Ectodermal cell (in vitro differentiated cells): ENCODE measurements at regions not wholly inside any gene's neighbourhood (a gene's known extent, or its start where the extent isn't known, plus 50 kb on each side); places are given as distances from the start of the nearest gene placed in this dataset.
"Not testable (repeated sequence)": the region's sequence is repeated elsewhere in the genome, so short reads cannot be mapped to it uniquely, and the experiment has no call there.

ENCODE experiments used
- H3K27ac ChIP-seq: 2 replicates; pipeline ENCODE4 v1.7.0; 2013; ENCODE audit warnings: mild to moderate bottlenecking, low read depth, low read length; ENCODE audit not compliant: insufficient read depth, poor library complexity, severe bottlenecking
- H3K27me3 ChIP-seq: 2 replicates; pipeline ENCODE4 v1.7.0; 2013; ENCODE audit warnings: mild to moderate bottlenecking, low read length; ENCODE audit not compliant: insufficient read depth, control insufficient read depth, poor library complexity, severe bottlenecking
- H3K36me3 ChIP-seq: one replicate; pipeline ENCODE4 v1.7.0; 2013; ENCODE audit warnings: low read length; ENCODE audit not compliant: control insufficient read depth, insufficient read depth
- H3K4me1 ChIP-seq: one replicate; pipeline ENCODE4 v1.7.0; 2013; ENCODE audit warnings: low read length; ENCODE audit not compliant: control insufficient read depth, insufficient read depth
- H3K4me3 ChIP-seq: 2 replicates; pipeline ENCODE4 v1.7.0; 2013; ENCODE audit warnings: low read depth, low read length, control low read depth; ENCODE audit not compliant: insufficient read depth
- H3K9me3 ChIP-seq: 2 replicates; pipeline ENCODE4 v1.7.0; 2013; ENCODE audit warnings: mild to moderate bottlenecking, low read length, moderate library complexity; ENCODE audit not compliant: control insufficient read depth
- WGBS, 2 experiments: methylation state at CpG; one replicate each; pipeline ENCODE4 v1.1.7; 2013; ENCODE audit warnings: missing lambda C conversion rate in 2 of 2; 5-methylcytosine and 5-hydroxymethylcytosine counted together

GRCh38 chr9:102482776-102483175 is 512.4 kb upstream of the CYLC2 start:
- no peak overlapping the region for H3K4me3 ChIP-seq
- no peaks in the 10 kb centered on the region for H3K36me3 ChIP-seq
- no peaks in the 10 kb centered on the region for H3K27me3 ChIP-seq
- WGBS, 2 experiments = no CpG with 5 or more reads among the region's 1 CpG
- H3K27ac ChIP-seq = no peak overlapping the region
- H3K4me1 ChIP-seq = no peaks in the 10 kb centered on the region
- H3K9me3 ChIP-seq = no peaks in the 10 kb centered on the region

DNA sequence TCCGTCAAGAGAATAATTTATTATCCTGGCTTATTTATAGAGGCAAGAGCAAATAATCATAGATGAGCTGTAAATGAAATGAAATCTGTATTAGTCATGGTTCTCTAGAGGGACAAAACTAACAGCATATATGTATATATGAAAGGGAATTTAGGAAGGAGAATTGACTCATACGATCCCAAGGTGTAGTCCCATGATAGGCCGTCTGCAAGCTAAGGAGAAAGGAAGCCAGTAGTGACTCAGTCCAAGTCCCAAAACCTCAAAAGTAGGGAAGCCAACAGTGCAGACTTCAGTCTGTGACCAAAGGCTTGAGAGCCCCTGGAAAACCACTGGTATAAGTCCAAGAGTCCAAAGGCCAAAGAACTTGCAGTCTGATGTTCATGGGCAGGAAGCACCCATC is 515.9 kb upstream of the CYLC2 start:
- Histone ChIP-seq H3K4me1 (no peaks in the 10 kb centered on the region), H3K27me3 (no peaks in the 10 kb centered on the region), H3K9me3 (no peaks in the 10 kb centered on the region), H3K4me3 (no peak overlapping the region), H3K36me3 (no peaks in the 10 kb centered on the region), H3K27ac (no peak overlapping the region)
- WGBS, 2 experiments = 88 to 93% methylated on average over 2 of the region's 3 CpGs

DNA sequence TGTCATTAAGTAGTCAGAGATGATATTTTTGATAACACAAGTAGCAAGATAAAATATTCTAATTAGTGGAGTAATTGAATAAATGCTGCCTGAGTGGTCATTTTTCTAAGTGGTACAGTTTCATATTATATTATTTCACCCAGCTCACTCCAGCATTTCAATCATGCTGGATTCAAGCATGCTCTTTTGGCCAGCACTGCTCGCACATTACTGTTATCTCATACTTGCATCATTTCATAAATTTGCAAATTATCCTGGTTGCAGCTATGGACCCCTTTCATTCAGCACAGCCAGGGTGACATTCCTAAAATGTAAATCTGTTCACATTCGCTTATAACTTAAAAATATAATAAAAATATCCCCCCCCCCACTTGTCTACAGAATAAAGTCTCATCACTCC is 520.8 kb upstream of the CYLC2 start:
- Histone ChIP-seq H3K27ac (no peak overlapping the region), H3K36me3 (no peaks in the 10 kb centered on the region), H3K9me3 (no peaks in the 10 kb centered on the region), H3K4me1 (no peaks in the 10 kb centered on the region), H3K27me3 (no peaks in the 10 kb centered on the region), H3K4me3 (no peak overlapping the region)
- WGBS, 2 experiments = 77 to 83% methylated on average over 2 of the region's 2 CpGs

- H3K4me1 ChIP-seq, H3K27me3 ChIP-seq, H3K4me3 ChIP-seq, H3K27ac ChIP-seq, H3K36me3 ChIP-seq, H3K9me3 ChIP-seq: not testable (repeated sequence)
- WGBS, 2 experiments = 70 to 85% methylated on average over 2 to 3 of the region's 7 CpGs
These were observed 525.7 kb upstream of the CYLC2 start for GRCh38 chr9:102469430-102469829.

GRCh38 chr9:102461156-102461819 is 533.8 kb upstream of the CYLC2 start:
- Histone ChIP-seq H3K9me3 (no peaks in the 10 kb centered on the region), H3K4me3 (no peak overlapping the region), H3K36me3 (no peaks in the 10 kb centered on the region), H3K4me1 (no peaks in the 10 kb centered on the region), H3K27me3 (no peaks in the 10 kb centered on the region), H3K27ac (no peak overlapping the region)
- 80 to 90% methylated on average over 2 of the region's 2 CpGs for WGBS, 2 experiments

DNA sequence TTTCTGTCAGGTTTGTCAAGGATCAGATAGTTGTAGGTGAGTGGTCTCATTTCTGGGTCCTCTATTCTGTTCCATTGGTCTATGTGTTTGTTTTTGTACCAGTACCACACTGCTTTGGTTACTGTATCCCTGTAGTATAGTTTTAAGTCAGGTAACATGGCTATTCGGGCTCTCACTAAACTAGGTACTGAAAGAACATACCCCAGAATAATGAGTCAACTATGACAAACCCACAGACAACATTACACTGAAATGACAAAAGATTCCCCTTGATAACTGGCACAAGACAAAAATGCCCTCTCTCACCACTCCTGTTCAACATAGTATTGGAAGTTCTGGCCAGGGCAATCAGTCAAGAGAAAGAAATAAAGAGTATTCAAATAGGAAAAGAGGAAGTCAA is 535.3 kb upstream of the CYLC2 start:
- no peak overlapping the region for H3K4me3 ChIP-seq
- no peak overlapping the region for H3K27ac ChIP-seq
- H3K36me3 ChIP-seq = no peaks in the 10 kb centered on the region
- 60 to 86% methylated on average over 1 of the region's 1 CpG for WGBS, 2 experiments
- no peaks in the 10 kb centered on the region for H3K27me3 ChIP-seq
- H3K9me3 ChIP-seq = no peaks in the 10 kb centered on the region
- H3K4me1 ChIP-seq = no peaks in the 10 kb centered on the region

GRCh38 chr9:102456562-102456961 is 538.6 kb upstream of the CYLC2 start:
- Histone ChIP-seq H3K9me3 (no peaks in the 10 kb centered on the region), H3K27me3 (no peaks in the 10 kb centered on the region), H3K4me3 (no peak overlapping the region), H3K36me3 (no peaks in the 10 kb centered on the region), H3K27ac (no peak overlapping the region), H3K4me1 (no peaks in the 10 kb centered on the region)
- WGBS, 2 experiments = 89% methylated on average over 1 of the region's 1 CpG; no CpG with 5 or more reads in 1 of the 2 experiments

DNA sequence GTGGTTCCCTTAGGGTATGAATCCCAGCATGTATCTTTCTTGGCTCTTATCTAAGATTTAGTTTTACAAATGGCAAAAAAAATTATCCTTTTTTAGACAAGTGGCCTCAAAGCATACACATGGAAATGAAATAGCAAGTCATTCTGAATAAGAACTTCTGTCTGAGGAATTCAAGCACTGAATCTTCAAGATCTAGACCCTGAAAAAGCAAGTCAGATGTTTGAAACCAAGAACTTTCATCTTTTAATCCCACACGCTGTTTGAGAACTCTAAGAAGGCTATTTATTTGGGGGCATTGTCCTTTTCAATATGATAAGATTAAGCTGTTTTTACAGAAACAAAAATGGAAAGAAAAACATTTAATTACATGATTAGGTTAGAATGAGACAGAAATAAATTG is 549.2 kb upstream of the CYLC2 start:
- Histone ChIP-seq H3K4me3 (no peak overlapping the region), H3K4me1 (no peaks in the 10 kb centered on the region), H3K27me3 (no peaks in the 10 kb centered on the region), H3K9me3 (peaks cover 5% of the 10 kb centered on the region), H3K27ac (no peak overlapping the region), H3K36me3 (no peaks in the 10 kb centered on the region)
- WGBS, 2 experiments = 92% methylated on average over 1 of the region's 1 CpG; no CpG with 5 or more reads in 1 of the 2 experiments

DNA sequence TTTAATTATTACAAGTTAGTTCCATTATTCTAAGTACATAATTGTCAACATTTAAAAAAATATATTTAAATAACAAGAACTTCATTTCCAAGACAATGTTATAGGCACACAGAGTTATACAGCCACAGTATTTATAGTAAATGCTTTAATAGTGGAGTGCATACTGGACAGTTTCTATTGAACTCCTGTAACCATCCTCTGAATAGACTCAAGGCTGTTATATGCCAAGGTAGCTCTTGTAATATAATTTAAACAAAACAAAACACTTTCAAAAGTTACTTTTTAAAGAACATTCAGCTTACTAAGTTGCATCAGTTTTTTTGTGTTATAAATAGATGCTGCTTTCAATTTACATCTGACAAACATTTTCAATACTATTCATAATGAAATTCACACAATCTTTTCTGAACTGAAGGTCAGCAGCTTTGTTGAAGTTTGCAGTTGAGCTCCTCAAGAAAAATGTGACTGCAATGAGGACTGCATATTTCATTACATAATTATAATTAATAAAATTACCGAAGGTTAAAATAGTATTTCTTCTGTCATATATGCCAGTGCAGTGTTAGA is 549.9 kb upstream of the CYLC2 start:
- WGBS, 2 experiments = no CpG with 5 or more reads among the region's 1 CpG
- Histone ChIP-seq H3K4me3 (no peak overlapping the region), H3K4me1 (no peaks in the 10 kb centered on the region), H3K27ac (no peak overlapping the region), H3K36me3 (no peaks in the 10 kb centered on the region), H3K9me3 (peaks cover 5% of the 10 kb centered on the region), H3K27me3 (no peaks in the 10 kb centered on the region)

DNA sequence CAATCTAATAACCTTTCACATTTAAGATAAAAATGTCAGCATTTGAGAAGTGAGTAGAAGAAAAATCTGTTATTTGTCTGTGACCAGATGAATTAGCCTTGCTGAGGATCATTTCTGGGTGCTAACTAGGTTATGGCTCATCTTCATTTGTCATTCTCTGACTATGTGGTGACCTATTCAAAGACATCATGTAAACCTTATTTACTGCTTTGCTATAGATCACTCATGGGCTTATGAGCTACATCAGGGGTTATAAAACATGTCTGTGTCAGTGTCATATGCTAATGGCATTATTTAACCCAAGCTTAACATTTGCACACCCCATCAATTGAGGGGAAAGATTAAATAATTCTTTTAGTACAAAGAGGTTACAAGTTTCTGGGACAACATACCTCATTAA is 555.5 kb upstream of the CYLC2 start:
- H3K27ac ChIP-seq = no peak overlapping the region
- no peak overlapping the region for H3K4me3 ChIP-seq
- no peaks in the 10 kb centered on the region for H3K4me1 ChIP-seq
- H3K36me3 ChIP-seq = no peaks in the 10 kb centered on the region
- H3K9me3 ChIP-seq = no peaks in the 10 kb centered on the region
- H3K27me3 ChIP-seq = no peaks in the 10 kb centered on the region

DNA sequence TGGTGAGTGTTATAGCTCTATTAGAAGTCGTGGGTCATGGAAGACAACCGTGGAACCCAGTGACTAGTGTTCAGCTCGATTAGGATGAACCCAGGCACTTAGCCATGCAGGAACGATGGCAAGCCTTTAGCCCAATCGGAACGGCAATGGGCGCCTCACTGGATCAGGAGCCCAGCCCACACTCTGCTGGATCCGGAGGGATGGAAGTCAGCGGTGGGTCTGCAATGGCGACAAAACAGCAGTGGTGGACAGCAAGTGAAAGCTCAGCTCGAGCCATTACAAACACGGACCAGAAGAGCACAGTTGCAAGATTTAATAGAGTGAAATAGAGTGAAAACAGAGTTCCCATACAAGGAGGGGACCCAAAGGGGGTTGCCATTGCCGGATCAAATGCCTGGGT is 558.5 kb upstream of the CYLC2 start:
- WGBS, 2 experiments = 86 to 87% methylated on average over 13 of the region's 13 CpGs
- not testable (repeated sequence) for H3K4me3 ChIP-seq, H3K36me3 ChIP-seq, H3K4me1 ChIP-seq, H3K27me3 ChIP-seq, H3K27ac ChIP-seq, H3K9me3 ChIP-seq
